Mesothelial cell of epicardium (in vitro differentiated cells): ENCODE measurements at regions not wholly inside any gene's neighbourhood (a gene's known extent, or its start where the extent isn't known, plus 50 kb on each side); places are given as distances from the start of the nearest gene placed in this dataset.

Experiments used
- DNase-seq, 2 experiments: peaks; one replicate each; pipeline ENCODE4 v3.0.0; 2021; ENCODE audit warnings: low spot score in 2 of 2; ENCODE audit not compliant: unreplicated experiment in 2 of 2
- H3K27ac Mint-ChIP-seq: 2 replicates; pipeline ENCODE4 v1.8.0; 2021; ENCODE audit warnings: mixed read lengths
- H3K27me3 Mint-ChIP-seq: 2 replicates; pipeline ENCODE4 v1.8.0; 2021; ENCODE audit warnings: low read depth, mixed read lengths
- H3K36me3 Mint-ChIP-seq: 2 replicates; pipeline ENCODE4 v1.8.0; 2021; ENCODE audit warnings: mixed read lengths
- H3K4me1 Mint-ChIP-seq: 2 replicates; pipeline ENCODE4 v1.8.0; 2021; ENCODE audit warnings: mixed read lengths
- H3K4me3 Mint-ChIP-seq: 2 replicates; pipeline ENCODE4 v1.8.0; 2021; ENCODE audit warnings: mild to moderate bottlenecking, moderate library complexity, mixed read lengths
- H3K9me3 Mint-ChIP-seq: 2 replicates; pipeline ENCODE4 v1.8.0; 2021; ENCODE audit warnings: mixed read lengths
- CTCF ChIP-seq: fragments of 200-600 bp; sonication (generic); IDR thresholded peaks from one replicate; pipeline ENCODE4 v1.5.0; 2021; ENCODE audit warnings: antibody characterized with exemption; ENCODE audit not compliant: unreplicated experiment

- TF ChIP-seq CTCF = no peak
- H3K4me1 Mint-ChIP-seq = no peaks in the 10 kb centered on the region
- peaks cover 4% of the 10 kb centered on the region for H3K9me3 Mint-ChIP-seq
- no peak for DNase-seq
- no peaks in the 10 kb centered on the region for H3K36me3 Mint-ChIP-seq
- H3K27me3 Mint-ChIP-seq = peaks cover 4% of the 10 kb centered on the region
- no peak overlapping the region for H3K27ac Mint-ChIP-seq
- no peak overlapping the region for H3K4me3 Mint-ChIP-seq
These were observed 110.0 kb upstream of the KLF7 start for GRCh38 chr2:207275779-207276178.

DNA sequence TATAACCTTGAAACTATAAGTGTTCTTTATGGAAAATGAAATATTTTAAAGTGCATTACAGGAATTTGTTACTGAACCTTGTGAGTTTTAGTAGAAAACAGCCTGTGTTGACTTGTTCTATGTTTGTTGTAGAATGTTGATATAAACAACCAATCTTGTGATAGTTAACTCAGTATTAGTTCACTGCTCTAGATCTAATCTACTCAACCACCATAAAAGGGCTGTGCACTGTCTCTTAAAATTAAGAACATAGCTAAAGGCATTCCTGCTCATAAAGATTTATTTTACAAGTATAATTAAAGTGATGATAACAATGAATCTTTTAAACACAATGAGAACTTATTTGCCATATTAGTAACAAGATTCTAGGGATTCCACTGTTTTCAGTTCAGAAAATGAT, 110.5 kb upstream of the KLF7 start:
- TF ChIP-seq CTCF = no peak
- no peak for DNase-seq
- Mint-ChIP-seq H3K4me3 (no peak overlapping the region), H3K4me1 (no peaks in the 10 kb centered on the region), H3K27me3 (peaks cover 4% of the 10 kb centered on the region), H3K36me3 (no peaks in the 10 kb centered on the region), H3K9me3 (peaks cover 4% of the 10 kb centered on the region), H3K27ac (no peak overlapping the region)

DNA sequence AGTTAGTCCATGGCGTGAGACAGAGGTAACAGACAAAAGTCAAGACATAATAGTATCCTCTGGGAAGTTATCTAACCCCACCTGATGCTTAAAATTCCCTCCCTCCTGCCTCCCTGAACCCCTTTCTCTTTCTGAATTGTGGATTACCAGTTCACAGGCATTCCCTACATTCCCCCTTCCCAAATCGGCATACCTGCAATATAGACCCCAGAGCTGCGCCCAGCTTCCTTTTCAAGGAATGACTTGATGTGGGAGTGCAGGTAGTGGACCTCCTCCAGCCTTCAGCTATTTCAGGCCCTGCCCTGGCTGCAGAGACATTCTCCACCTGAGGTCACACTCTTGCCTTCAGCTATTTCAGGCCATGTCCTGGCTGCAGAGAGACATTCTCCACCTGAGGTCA, 111.1 kb upstream of the KLF7 start:
- Mint-ChIP-seq H3K4me3 (no peak overlapping the region), H3K27me3 (peaks cover 4% of the 10 kb centered on the region), H3K4me1 (no peaks in the 10 kb centered on the region), H3K27ac (no peak overlapping the region), H3K9me3 (peaks cover 4% of the 10 kb centered on the region), H3K36me3 (no peaks in the 10 kb centered on the region)
- DNase-seq = no peak
- no peak for TF ChIP-seq CTCF

DNA sequence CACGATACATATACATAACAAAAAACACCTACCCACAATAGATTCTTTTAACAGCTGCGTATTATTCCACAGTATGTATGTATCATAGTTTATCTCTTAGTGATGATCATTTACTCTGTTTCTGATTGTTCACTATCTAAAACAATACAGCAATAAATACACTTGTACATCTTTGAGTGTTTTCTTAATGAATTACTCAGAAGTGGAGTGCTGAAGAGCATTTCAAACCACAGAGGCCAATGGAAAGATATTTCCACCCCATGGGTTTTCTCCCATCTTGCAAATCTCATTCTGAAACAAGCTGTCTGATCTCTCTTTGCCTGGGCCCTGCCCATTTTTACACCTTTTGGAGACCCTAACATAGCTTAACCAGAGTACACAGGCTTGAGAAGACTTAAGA, 113.8 kb upstream of the KLF7 start:
- Mint-ChIP-seq H3K4me1 (peaks cover 3% of the 10 kb centered on the region), H3K4me3 (no peak overlapping the region)
- no peak for DNase-seq

DNA sequence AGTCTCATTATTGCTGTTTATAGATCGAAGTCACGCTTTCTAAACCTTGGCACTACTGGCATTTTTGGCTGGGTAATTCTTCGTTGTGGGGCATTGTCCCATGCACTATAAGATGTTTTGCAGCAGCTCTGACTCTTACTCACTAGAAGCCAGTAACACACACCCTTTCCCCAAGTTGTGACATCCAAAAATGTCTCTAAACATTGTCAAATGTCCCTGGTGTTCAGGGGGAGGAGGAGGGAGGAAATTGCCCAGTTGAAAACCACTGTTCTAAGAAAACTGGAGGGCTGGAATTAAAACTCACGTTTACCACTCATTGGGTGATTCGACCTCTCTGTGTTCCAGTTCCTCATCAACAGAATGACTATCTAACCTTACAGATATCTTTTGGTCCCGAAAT, 115.7 kb upstream of the KLF7 start:
- Mint-ChIP-seq H3K27me3 (peaks cover 5% of the 10 kb centered on the region), H3K9me3 (no peaks in the 10 kb centered on the region), H3K4me1 (peaks cover 14% of the 10 kb centered on the region), H3K4me3 (no peak overlapping the region), H3K27ac (no peak overlapping the region), H3K36me3 (no peaks in the 10 kb centered on the region)
- DNase-seq = no peak
- TF ChIP-seq CTCF = no peak

More for the DNA sequence above, 113.8 kb upstream of the KLF7 start:
- peaks cover 4% of the 10 kb centered on the region for H3K9me3 Mint-ChIP-seq
- TF ChIP-seq CTCF = no peak
- H3K27me3 Mint-ChIP-seq = peaks cover 6% of the 10 kb centered on the region
- H3K27ac Mint-ChIP-seq = no peak overlapping the region
- H3K36me3 Mint-ChIP-seq = no peaks in the 10 kb centered on the region

- Mint-ChIP-seq H3K27ac (no peak overlapping the region), H3K4me1 (peaks cover 15% of the 10 kb centered on the region), H3K27me3 (peaks cover 5% of the 10 kb centered on the region)
These were observed 117.2 kb upstream of the KLF7 start for GRCh38 chr2:207282916-207283315.

More at GRCh38 chr2:207282916-207283315, 117.2 kb upstream of the KLF7 start:
- H3K4me3 Mint-ChIP-seq = no peak overlapping the region
- H3K9me3 Mint-ChIP-seq = no peaks in the 10 kb centered on the region
- H3K36me3 Mint-ChIP-seq = no peaks in the 10 kb centered on the region
- TF ChIP-seq CTCF = no peak
- no peak for DNase-seq
